H1 (cell line): ENCODE measurements at regions not wholly inside any gene's neighbourhood (a gene's known extent, or its start where the extent isn't known, plus 50 kb on each side); places are given as distances from the start of the nearest gene placed in this dataset.

Experiments used
- BRCA1 ChIP-seq: IDR thresholded peaks from 2 replicates; pipeline ENCODE4 v1.6.1; 2012; ENCODE audit warnings: low read depth, low read length, improper control_type of control experiment
- EP300 ChIP-seq, 2 experiments: IDR thresholded peaks; 1 replicate in 1 of 2; 2 replicates in 1 of 2; pipeline ENCODE4 v1.6.1; 2011 to 2012; ENCODE audit warnings: low read depth in 2 of 2, low read length in 2 of 2, mild to moderate bottlenecking in 2 of 2, borderline replicate concordance in 1 of 2, inconsistent platforms in 1 of 2, moderate library complexity in 1 of 2
- HDAC2 ChIP-seq, 2 experiments: fragments of 300-600 bp in 1 of 2; sonication (generic) in 1 of 2; IDR thresholded peaks; 2 replicates each; pipeline ENCODE4 v1.6.1; 2011 to 2012; ENCODE audit warnings: low read depth in 2 of 2, low read length in 2 of 2, mild to moderate bottlenecking in 2 of 2, moderate library complexity in 2 of 2, borderline replicate concordance in 1 of 2, inconsistent platforms in 1 of 2
- KDM4A ChIP-seq: IDR thresholded peaks from one replicate; pipeline ENCODE4 v1.7.1; 2012; ENCODE audit warnings: low read depth, mild to moderate bottlenecking, moderate library complexity, low read length, inconsistent platforms; ENCODE audit not compliant: severe bottlenecking
- RFX5 ChIP-seq: IDR thresholded peaks from 2 replicates; pipeline ENCODE4 v1.6.1; 2011; ENCODE audit warnings: low read depth, low read length, improper control_type of control experiment, borderline replicate concordance
- TF ChIP-seq, protein P1 (sequence below): fragments of 300-600 bp; sonication (generic); IDR thresholded peaks from 2 replicates; pipeline ENCODE4 v1.7.1; 2012; ENCODE audit warnings: low read length, moderate library complexity, mild to moderate bottlenecking, inconsistent platforms; ENCODE audit not compliant: insufficient replicate concordance

DNA sequence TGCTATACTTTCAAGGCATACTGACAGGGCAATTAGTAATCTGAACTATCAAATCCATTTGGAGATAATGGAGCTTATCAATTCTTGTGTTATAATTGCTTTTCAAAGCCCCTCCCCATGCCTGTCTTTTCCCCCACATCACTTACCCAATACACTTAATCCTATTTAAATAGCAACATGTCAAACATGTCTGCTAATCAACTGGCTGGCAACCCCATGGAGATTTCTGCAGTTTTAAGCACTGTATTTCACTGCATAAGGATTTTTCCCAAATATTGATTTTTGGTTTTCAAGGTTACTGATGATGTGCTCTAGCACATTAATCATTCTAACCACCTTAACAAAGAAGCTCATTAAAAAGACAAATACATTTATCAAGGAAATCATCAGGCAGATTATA is 800.3 kb downstream of the PLA2G4A start (continued):
- TF ChIP-seq, protein P1, sequence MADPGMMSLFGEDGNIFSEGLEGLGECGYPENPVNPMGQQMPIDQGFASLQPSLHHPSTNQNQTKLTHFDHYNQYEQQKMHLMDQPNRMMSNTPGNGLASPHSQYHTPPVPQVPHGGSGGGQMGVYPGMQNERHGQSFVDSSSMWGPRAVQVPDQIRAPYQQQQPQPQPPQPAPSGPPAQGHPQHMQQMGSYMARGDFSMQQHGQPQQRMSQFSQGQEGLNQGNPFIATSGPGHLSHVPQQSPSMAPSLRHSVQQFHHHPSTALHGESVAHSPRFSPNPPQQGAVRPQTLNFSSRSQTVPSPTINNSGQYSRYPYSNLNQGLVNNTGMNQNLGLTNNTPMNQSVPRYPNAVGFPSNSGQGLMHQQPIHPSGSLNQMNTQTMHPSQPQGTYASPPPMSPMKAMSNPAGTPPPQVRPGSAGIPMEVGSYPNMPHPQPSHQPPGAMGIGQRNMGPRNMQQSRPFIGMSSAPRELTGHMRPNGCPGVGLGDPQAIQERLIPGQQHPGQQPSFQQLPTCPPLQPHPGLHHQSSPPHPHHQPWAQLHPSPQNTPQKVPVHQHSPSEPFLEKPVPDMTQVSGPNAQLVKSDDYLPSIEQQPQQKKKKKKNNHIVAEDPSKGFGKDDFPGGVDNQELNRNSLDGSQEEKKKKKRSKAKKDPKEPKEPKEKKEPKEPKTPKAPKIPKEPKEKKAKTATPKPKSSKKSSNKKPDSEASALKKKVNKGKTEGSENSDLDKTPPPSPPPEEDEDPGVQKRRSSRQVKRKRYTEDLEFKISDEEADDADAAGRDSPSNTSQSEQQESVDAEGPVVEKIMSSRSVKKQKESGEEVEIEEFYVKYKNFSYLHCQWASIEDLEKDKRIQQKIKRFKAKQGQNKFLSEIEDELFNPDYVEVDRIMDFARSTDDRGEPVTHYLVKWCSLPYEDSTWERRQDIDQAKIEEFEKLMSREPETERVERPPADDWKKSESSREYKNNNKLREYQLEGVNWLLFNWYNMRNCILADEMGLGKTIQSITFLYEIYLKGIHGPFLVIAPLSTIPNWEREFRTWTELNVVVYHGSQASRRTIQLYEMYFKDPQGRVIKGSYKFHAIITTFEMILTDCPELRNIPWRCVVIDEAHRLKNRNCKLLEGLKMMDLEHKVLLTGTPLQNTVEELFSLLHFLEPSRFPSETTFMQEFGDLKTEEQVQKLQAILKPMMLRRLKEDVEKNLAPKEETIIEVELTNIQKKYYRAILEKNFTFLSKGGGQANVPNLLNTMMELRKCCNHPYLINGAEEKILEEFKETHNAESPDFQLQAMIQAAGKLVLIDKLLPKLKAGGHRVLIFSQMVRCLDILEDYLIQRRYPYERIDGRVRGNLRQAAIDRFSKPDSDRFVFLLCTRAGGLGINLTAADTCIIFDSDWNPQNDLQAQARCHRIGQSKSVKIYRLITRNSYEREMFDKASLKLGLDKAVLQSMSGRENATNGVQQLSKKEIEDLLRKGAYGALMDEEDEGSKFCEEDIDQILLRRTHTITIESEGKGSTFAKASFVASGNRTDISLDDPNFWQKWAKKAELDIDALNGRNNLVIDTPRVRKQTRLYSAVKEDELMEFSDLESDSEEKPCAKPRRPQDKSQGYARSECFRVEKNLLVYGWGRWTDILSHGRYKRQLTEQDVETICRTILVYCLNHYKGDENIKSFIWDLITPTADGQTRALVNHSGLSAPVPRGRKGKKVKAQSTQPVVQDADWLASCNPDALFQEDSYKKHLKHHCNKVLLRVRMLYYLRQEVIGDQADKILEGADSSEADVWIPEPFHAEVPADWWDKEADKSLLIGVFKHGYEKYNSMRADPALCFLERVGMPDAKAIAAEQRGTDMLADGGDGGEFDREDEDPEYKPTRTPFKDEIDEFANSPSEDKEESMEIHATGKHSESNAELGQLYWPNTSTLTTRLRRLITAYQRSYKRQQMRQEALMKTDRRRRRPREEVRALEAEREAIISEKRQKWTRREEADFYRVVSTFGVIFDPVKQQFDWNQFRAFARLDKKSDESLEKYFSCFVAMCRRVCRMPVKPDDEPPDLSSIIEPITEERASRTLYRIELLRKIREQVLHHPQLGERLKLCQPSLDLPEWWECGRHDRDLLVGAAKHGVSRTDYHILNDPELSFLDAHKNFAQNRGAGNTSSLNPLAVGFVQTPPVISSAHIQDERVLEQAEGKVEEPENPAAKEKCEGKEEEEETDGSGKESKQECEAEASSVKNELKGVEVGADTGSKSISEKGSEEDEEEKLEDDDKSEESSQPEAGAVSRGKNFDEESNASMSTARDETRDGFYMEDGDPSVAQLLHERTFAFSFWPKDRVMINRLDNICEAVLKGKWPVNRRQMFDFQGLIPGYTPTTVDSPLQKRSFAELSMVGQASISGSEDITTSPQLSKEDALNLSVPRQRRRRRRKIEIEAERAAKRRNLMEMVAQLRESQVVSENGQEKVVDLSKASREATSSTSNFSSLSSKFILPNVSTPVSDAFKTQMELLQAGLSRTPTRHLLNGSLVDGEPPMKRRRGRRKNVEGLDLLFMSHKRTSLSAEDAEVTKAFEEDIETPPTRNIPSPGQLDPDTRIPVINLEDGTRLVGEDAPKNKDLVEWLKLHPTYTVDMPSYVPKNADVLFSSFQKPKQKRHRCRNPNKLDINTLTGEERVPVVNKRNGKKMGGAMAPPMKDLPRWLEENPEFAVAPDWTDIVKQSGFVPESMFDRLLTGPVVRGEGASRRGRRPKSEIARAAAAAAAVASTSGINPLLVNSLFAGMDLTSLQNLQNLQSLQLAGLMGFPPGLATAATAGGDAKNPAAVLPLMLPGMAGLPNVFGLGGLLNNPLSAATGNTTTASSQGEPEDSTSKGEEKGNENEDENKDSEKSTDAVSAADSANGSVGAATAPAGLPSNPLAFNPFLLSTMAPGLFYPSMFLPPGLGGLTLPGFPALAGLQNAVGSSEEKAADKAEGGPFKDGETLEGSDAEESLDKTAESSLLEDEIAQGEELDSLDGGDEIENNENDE: no peak
- TF ChIP-seq BRCA1: no peak
- TF ChIP-seq RFX5: no peak
- TF ChIP-seq EP300 (IDR thresholded peaks at IDR 0.05; ENCODE audit: borderline replicate concordance in 1 of 2, low read depth in 2 of 2, low read length in 2 of 2): no peak
- no peak for TF ChIP-seq KDM4A
- TF ChIP-seq HDAC2 (IDR thresholded peaks at IDR 0.05; ENCODE audit: borderline replicate concordance in 1 of 2, low read depth in 2 of 2, low read length in 2 of 2): no peak
